22Rv1 (cell line): ENCODE measurements at regions not wholly inside any gene's neighbourhood (a gene's known extent, or its start where the extent isn't known, plus 50 kb on each side); places are given as distances from the start of the nearest gene placed in this dataset.

Experiments
- CTCF ChIP-seq: fragments of 450-650 bp; IDR thresholded peaks from 2 replicates; pipeline ENCODE4 v1.5.1; 2017; ENCODE audit warnings: mild to moderate bottlenecking
- ZFX ChIP-seq: fragments of 450-650 bp; IDR thresholded peaks from 2 replicates; pipeline ENCODE4 v1.6.1; 2017; ENCODE audit warnings: antibody characterized with exemption, borderline replicate concordance

GRCh38 chr3:18132991-18133390, 292.1 kb downstream of the SATB1 start:
- TF ChIP-seq CTCF (no peak), ZFX (no peak)
